DMS 273 (cell line): ENCODE measurements at regions not wholly inside any gene's neighbourhood (a gene's known extent, or its start where the extent isn't known, plus 50 kb on each side); places are given as distances from the start of the nearest gene placed in this dataset.
"Not testable (repeated sequence)": the region's sequence is repeated elsewhere in the genome, so short reads cannot be mapped to it uniquely, and the experiment has no call there.

ENCODE experiments used
- DNase-seq: peaks from one replicate; lab custom pipeline; 2025; ENCODE audit not compliant: unreplicated experiment; lab: John Stamatoyannopoulos, UW

GRCh38 chr1:209202321-209202720, 381.2 kb upstream of the CAMK1G start:
- not testable (repeated sequence) for DNase-seq

GRCh38 chr1:209202830-209203532, 380.5 kb upstream of the CAMK1G start:
- DNase-seq, result peak; percentile 79

- no peak for DNase-seq
Observed at GRCh38 chr1:209203533-209203895, 380.0 kb upstream of the CAMK1G start.

DNA sequence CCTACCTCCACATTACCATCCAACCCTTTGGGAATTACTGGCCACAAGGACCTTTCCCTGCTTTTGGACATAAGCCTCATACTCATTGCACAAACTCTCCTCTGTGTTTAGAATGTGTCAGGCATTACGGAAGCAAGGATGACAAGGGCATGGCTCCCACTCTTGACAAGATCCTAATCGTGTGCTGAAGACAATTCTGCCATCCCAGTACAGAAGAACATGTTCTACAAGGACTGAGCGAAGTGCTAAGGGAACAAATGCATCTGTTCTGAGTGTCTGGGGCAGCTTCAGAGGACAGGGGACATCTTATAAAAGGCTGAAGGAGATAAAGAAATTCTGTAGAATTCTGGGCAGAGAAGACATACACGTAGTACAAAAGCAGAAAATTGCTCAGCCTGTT, 378.5 kb upstream of the CAMK1G start:
- no peak for DNase-seq

- peak; percentile 51 for DNase-seq
Observed at GRCh38 chr1:209207126-209207700, 376.3 kb upstream of the CAMK1G start.

DNA sequence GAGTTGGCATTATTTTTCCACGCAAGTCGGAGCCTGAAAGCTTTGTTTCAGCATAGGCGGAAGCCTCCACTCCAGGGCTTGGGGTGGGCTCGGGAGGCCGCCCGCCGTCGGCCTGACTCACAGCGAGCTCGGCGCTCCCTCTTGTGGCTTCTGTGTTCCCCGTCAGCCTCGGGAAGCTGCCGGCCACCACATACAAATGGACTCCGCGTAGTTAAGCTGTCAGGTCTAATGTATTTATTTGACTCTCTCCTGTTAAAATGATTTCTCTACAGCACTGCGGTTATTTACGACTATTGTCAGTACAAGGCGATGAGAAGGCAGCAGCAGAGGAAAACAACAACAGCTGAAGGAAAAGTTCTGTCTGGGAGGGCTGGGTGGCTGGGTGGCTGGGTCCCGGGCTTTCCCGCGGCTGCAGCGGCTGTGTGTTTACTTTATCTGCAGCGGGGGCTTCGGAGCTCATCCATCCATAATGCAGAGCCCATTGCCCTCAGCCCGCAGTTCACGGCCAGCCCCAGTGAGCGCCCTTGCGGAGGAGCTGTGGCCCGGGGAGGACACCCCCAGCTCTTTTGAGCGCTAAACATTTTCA, 375.7 kb upstream of the CAMK1G start:
- DNase-seq, result peak; percentile 90

- no peak for DNase-seq
Observed at GRCh38 chr1:209208648-209209047, 374.9 kb upstream of the CAMK1G start.

DNA sequence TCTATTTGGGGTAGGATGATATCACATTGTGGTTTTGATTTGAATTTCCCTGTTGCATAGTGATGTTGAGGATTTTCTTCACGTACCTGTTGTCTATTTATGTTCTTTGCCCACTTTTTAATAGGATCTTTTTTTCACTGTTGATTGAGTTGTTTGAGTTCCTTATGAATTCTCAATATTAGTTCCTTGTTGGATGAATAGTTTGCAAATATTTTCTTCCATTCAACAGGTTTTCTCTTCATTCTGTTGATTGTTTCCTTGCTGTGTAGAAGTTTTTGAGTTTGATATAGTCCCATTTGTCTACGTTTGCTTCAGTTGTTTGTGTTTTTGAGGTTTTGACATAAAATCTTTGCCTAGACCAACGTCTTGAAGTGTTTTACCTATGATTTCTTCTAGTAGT, 369.5 kb upstream of the CAMK1G start:
- DNase-seq, result no peak

DNA sequence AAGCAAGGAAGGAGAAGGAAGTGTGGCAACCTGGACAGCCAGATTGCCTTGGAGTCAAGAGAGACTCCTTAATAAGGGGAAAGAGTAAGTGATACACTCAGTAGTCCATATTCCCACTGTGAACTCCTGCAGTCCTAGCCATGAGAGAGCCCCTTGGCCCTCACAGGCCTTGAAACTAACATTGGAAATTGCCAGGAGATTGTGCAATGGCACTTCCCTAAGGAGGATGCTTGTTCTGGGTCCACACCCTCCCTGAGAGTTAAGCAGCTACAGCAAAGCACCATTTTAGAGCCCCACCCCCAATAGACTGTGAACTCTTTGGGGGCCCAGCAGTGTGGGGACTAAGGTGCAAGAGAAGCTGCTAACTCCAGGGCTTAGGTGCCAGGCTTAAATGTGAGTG, 367.7 kb upstream of the CAMK1G start:
- DNase-seq, result no peak

GRCh38 chr1:209218113-209218512, 365.4 kb upstream of the CAMK1G start:
- no peak for DNase-seq

GRCh38 chr1:209218981-209219380, 364.5 kb upstream of the CAMK1G start:
- no peak for DNase-seq

DNA sequence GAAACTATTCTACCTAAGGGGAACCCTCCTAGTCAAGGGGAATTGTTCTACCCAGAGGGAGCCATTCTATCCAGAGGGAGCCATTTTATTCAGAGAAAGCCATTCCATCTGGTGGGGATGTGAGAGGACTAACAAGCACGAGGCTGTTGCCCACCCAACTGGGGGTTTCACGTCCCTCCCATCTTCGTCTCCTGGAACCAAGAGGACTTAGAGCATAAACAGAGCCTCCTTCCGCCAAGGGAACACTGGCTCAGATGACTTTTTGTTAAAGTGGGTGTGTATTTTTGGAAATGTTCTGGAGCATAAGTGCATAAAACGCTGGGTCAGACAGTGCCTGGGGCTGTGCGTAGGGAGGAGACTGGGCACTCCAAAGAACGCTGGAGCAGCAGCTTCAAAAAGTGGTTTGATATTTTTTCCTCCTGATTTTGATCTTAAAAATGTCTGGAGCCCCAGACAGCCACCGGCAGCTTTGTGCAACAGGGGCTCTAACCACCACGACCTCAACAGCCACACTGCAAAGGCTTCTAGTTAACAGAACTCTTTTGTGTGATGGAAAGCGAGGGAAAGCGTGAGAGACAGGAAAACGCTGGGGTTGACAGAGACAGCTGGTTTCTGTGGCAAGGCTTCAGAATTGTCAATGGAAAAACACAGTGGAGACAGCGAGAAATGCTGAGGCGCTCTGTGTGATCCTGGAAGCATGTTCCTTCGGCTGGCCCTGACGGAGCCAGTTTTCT, 363.6 kb upstream of the CAMK1G start:
- no peak for DNase-seq

DNA sequence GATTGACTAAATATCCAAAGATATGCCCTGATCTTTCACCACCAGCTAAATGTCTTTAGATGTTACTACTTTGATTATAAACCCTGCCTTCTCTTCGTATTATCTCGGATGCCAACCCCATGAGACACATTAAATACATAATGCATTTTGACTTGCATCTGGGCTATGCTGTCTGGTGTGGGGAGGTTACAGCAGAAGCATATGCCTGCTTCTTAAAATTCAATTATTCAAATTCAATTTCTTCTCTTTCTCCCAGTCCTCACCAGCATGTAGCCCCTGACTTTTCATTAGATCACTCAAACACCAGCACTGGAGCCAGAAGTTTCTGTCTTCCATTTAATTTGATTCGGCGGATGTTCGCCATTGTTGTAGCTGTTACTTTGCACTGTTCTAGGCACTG, 360.7 kb upstream of the CAMK1G start:
- peak; percentile 50 for DNase-seq

GRCh38 chr1:209223791-209224190, 359.7 kb upstream of the CAMK1G start:
- DNase-seq, result no peak

- DNase-seq, result no peak
Observed at GRCh38 chr1:209224886-209225285, 358.6 kb upstream of the CAMK1G start.

DNA sequence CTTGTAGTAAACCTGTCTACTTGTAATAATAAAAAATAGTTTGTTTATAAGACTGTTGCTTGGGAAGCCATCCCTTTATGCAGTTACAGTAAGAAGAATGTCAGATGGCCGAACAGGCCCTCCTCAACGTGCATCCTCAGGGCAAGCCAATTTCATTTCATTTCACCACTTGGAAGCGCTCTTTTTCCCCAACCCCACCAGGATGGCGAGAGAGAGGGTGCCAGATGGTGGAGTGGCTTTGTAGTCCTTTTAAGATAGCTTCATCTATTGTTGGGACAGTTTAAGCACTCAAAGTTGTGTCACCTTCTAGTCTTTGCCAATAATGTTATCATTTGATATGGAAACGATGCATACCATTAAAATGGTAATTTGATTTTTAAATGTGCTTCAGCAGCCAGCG, 356.3 kb upstream of the CAMK1G start:
- peak; percentile 58 for DNase-seq

DNA sequence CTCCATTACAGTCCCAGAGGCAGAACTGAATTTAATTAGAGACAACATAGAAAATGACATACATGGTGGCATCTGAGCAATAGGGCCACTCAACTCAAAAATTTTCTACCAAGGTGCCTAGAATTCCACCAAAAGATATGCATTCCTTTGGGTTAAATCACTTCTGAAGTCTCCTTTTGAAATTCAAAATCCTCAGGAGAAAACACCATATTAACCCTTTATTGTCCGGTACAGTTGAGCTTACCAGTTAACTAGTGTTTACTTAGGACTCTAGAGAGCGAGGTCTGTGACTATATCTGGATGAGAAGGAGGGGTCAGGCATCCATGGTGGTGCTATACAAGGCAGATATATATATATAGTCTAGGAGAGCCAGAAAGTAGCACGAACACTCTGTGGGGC, 355.6 kb upstream of the CAMK1G start:
- no peak for DNase-seq

- no peak for DNase-seq
Observed at GRCh38 chr1:209229494-209230061, 353.9 kb upstream of the CAMK1G start.

DNA sequence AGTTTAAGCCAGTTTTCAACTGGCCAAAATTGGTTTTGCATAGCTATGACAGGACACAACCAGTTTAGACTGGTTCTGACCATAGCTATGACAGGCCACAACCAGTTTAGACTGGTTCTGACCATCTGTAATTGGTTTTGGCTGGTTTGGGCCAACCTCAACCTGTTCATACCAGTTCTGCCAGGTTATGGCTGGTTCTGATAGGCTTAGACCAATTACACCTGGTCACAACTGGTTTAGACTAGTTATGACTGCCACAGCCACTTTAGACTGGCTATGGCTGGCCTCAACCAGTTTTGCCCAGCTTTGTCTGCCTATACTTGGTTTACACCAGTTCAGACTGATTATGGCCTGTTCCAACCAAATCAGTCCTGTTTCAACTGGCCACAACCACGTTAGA, 353.2 kb upstream of the CAMK1G start:
- DNase-seq, result no peak

GRCh38 chr1:209231476-209232156, 351.9 kb upstream of the CAMK1G start:
- DNase-seq, result no peak

- DNase-seq, result no peak
Observed at GRCh38 chr1:209232197-209232596, 351.3 kb upstream of the CAMK1G start.
